Stromal cell of bone marrow (primary cell): ENCODE measurements at regions not wholly inside any gene's neighbourhood (a gene's known extent, or its start where the extent isn't known, plus 50 kb on each side); places are given as distances from the start of the nearest gene placed in this dataset.

Experiments used
- DNase-seq: peaks from one replicate; pipeline ENCODE4 v3.0.0-alpha.2; 2012; ENCODE audit warnings: low read depth

- no peak for DNase-seq
Measured at GRCh38 chr17:13740686-13741085, 139.0 kb upstream of the HS3ST3A1 start.

GRCh38 chr17:13741744-13742143 is 140.0 kb upstream of the HS3ST3A1 start:
- no peak for DNase-seq

- DNase-seq = no peak
Measured at GRCh38 chr17:13743906-13744305, 142.2 kb upstream of the HS3ST3A1 start.

- DNase-seq = no peak
Measured at GRCh38 chr17:13746404-13746803, 144.7 kb upstream of the HS3ST3A1 start.

GRCh38 chr17:13749166-13749890 is 147.6 kb upstream of the HS3ST3A1 start:
- no peak for DNase-seq

- no peak for DNase-seq
Measured at GRCh38 chr17:13749891-13750235, 148.1 kb upstream of the HS3ST3A1 start.

- DNase-seq = no peak
Measured at GRCh38 chr17:13750816-13751793, 149.4 kb upstream of the HS3ST3A1 start.

GRCh38 chr17:13753154-13753553 is 151.4 kb upstream of the HS3ST3A1 start:
- no peak for DNase-seq

GRCh38 chr17:13753771-13754170 is 152.0 kb upstream of the HS3ST3A1 start:
- DNase-seq = no peak

GRCh38 chr17:13755851-13756250 is 154.1 kb upstream of the HS3ST3A1 start:
- DNase-seq = no peak

GRCh38 chr17:13756763-13757162 is 155.0 kb upstream of the HS3ST3A1 start:
- no peak for DNase-seq

- DNase-seq = no peak
Measured at GRCh38 chr17:13757871-13758270, 156.1 kb upstream of the HS3ST3A1 start.

- DNase-seq = no peak
Measured at GRCh38 chr17:13759518-13760335, 158.0 kb upstream of the HS3ST3A1 start.

- no peak for DNase-seq
Measured at GRCh38 chr17:13761038-13761603, 159.4 kb upstream of the HS3ST3A1 start.

- DNase-seq = no peak
Measured at GRCh38 chr17:13765701-13766100, 164.0 kb upstream of the HS3ST3A1 start.

GRCh38 chr17:13770702-13771101 is 169.0 kb upstream of the HS3ST3A1 start:
- no peak for DNase-seq

- no peak for DNase-seq
Measured at GRCh38 chr17:13775450-13775849, 173.7 kb upstream of the HS3ST3A1 start.

GRCh38 chr17:13776027-13776551 is 174.4 kb upstream of the HS3ST3A1 start:
- no peak for DNase-seq

- no peak for DNase-seq
Measured at GRCh38 chr17:13777003-13777402, 175.3 kb upstream of the HS3ST3A1 start.

GRCh38 chr17:13784434-13785095 is 182.8 kb upstream of the HS3ST3A1 start:
- DNase-seq = no peak

- peak; percentile 17 for DNase-seq
Measured at GRCh38 chr17:13785981-13786598, 184.4 kb upstream of the HS3ST3A1 start.
